ENCODE measurements at regions not wholly inside any gene's neighbourhood (a gene's known extent, or its start where the extent isn't known, plus 50 kb on each side); places are given as distances from the start of the nearest gene placed in this dataset.

- TF ChIP-seq CTCF (conservative IDR thresholded peaks at IDR 0.05; ENCODE audit: low read depth, low read length) (no peak), EZH2 (IDR thresholded peaks at IDR 0.05; ENCODE audit: borderline replicate concordance, low read depth, low read length, poor library complexity, severe bottlenecking) (no peak)
Measured at GRCh38 chr3:193010191-193010590, 92.5 kb upstream of the MB21D2 start.

Data from A673 (cell line).